HT1080 (cell line): ENCODE measurements at regions not wholly inside any gene's neighbourhood (a gene's known extent, or its start where the extent isn't known, plus 50 kb on each side); places are given as distances from the start of the nearest gene placed in this dataset.

ENCODE experiments used
- DNase-seq: peaks from one replicate; pipeline ENCODE4 v3.0.0-alpha.2; 2015; ENCODE audit warnings: low read depth

GRCh38 chr6:54991761-54992330, 145.3 kb downstream of the FAM83B start:
- DNase-seq: no peak

- peak; percentile 30 for DNase-seq
These were observed 146.2 kb downstream of the FAM83B start for GRCh38 chr6:54992789-54993188.

- DNase-seq: no peak
These were observed 146.7 kb downstream of the FAM83B start for GRCh38 chr6:54993294-54993693.

- no peak for DNase-seq
These were observed 147.4 kb downstream of the FAM83B start for GRCh38 chr6:54993948-54994347.

GRCh38 chr6:54998576-54998975, 152.0 kb downstream of the FAM83B start:
- no peak for DNase-seq

GRCh38 chr6:55003719-55004430, 157.3 kb downstream of the FAM83B start:
- no peak for DNase-seq

- DNase-seq: no peak
These were observed 162.6 kb downstream of the FAM83B start for GRCh38 chr6:55009131-55009530.

GRCh38 chr6:55011034-55011433, 163.3 kb upstream of the HCRTR2 start:
- DNase-seq: no peak

- no peak for DNase-seq
These were observed 161.9 kb upstream of the HCRTR2 start for GRCh38 chr6:55012454-55012853.

GRCh38 chr6:55014321-55015088, 159.8 kb upstream of the HCRTR2 start:
- DNase-seq: peak; percentile 26

- no peak for DNase-seq
These were observed 158.1 kb upstream of the HCRTR2 start for GRCh38 chr6:55016261-55016660.

GRCh38 chr6:55017555-55018300, 156.6 kb upstream of the HCRTR2 start:
- DNase-seq: no peak

- no peak for DNase-seq
These were observed 154.7 kb upstream of the HCRTR2 start for GRCh38 chr6:55019591-55019990.

- no peak for DNase-seq
These were observed 151.1 kb upstream of the HCRTR2 start for GRCh38 chr6:55023230-55023629.

GRCh38 chr6:55033016-55033546, 141.2 kb upstream of the HCRTR2 start:
- DNase-seq: peak; percentile 21

- no peak for DNase-seq
These were observed 139.6 kb upstream of the HCRTR2 start for GRCh38 chr6:55034752-55035151.

GRCh38 chr6:55040102-55040848, 134.0 kb upstream of the HCRTR2 start:
- peak; percentile 88 for DNase-seq

- no peak for DNase-seq
These were observed 127.4 kb upstream of the HCRTR2 start for GRCh38 chr6:55046869-55047422.

- peak; percentile 29 for DNase-seq
These were observed 126.8 kb upstream of the HCRTR2 start for GRCh38 chr6:55047451-55048044.

- DNase-seq: no peak
These were observed 124.4 kb upstream of the HCRTR2 start for GRCh38 chr6:55049866-55050265.
